ENCODE measurements at regions not wholly inside any gene's neighbourhood (a gene's known extent, or its start where the extent isn't known, plus 50 kb on each side); places are given as distances from the start of the nearest gene placed in this dataset.

DNA sequence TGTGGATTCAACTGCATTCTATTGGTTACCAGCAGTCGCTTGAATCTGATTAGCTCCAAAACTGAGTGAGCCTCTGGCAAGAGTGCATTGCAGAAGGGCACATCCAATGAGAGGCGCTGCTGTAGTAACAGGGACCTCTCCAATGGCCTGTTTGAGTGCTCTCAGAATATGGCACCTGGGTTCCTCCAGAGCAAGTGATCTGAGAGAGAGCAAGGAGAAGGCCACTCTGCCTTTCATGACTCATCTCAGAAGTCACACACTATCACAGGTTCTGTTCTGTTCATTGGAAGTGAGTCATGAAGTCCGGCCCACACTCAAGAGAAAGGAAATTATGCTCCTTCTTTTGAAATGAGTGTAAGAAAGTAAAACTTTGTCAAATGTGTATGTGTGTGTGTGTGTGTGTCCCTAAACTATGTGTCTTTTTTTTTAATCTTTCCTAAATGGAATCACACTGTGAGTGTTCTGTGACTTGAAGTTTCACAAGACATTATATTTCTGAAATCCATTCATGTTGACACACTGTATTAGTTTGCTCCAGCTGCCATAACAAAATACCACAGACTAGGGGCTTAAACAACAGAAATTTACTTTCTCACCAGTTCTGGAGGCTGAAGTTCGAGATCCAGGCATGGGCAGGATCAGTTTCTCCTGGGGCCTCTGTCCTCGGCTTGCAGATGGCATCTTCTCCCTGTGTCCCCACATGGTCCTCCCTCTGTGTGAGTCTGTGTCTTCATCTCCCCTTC, 138.3 kb upstream of the CDYL start (continued):
- TF ChIP-seq, protein P1, sequence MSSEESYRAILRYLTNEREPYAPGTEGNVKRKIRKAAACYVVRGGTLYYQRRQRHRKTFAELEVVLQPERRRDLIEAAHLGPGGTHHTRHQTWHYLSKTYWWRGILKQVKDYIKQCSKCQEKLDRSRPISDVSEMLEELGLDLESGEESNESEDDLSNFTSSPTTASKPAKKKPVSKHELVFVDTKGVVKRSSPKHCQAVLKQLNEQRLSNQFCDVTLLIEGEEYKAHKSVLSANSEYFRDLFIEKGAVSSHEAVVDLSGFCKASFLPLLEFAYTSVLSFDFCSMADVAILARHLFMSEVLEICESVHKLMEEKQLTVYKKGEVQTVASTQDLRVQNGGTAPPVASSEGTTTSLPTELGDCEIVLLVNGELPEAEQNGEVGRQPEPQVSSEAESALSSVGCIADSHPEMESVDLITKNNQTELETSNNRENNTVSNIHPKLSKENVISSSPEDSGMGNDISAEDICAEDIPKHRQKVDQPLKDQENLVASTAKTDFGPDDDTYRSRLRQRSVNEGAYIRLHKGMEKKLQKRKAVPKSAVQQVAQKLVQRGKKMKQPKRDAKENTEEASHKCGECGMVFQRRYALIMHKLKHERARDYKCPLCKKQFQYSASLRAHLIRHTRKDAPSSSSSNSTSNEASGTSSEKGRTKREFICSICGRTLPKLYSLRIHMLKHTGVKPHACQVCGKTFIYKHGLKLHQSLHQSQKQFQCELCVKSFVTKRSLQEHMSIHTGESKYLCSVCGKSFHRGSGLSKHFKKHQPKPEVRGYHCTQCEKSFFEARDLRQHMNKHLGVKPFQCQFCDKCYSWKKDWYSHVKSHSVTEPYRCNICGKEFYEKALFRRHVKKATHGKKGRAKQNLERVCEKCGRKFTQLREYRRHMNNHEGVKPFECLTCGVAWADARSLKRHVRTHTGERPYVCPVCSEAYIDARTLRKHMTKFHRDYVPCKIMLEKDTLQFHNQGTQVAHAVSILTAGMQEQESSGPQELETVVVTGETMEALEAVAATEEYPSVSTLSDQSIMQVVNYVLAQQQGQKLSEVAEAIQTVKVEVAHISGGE (CRISPR knock-in tag; IDR thresholded peaks at IDR 0.05) = 0 out of 6 replicates have a peak, but pooled peaks of 1 of the 3 experiments have one; percentile 25
- TF ChIP-seq GATA2 (CRISPR knock-in tag; IDR thresholded peaks at IDR 0.05) (no peak), DACH1 (IDR thresholded peaks at IDR 0.05; ENCODE audit: partially characterized antibody) (no peak), RBM39 (optimal IDR thresholded peaks at IDR 0.05; ENCODE audit: low read depth, low read length) (no peak), JUNB (CRISPR knock-in tag; conservative IDR thresholded peaks at IDR 0.05) (peak; percentile 74; the same call in 1 of the 2 replicates), ZNF668 (CRISPR knock-in tag; IDR thresholded peaks at IDR 0.05) (no peak), SP2 (IDR thresholded peaks at IDR 0.05; ENCODE audit: extremely low read depth, low read depth, low read length, poor library complexity, severe bottlenecking) (no peak), JUN (IDR thresholded peaks at IDR 0.05; ENCODE audit: borderline replicate concordance, low read depth, low read length) (peak; percentile 94), JUN (CRISPR knock-in tag; IDR thresholded peaks at IDR 0.05; ENCODE audit: borderline replicate concordance) (no peak), FOSL1 (tag; conservative IDR thresholded peaks at IDR 0.05) (peak; percentile 99), C11orf30 (IDR thresholded peaks at IDR 0.05; ENCODE audit: low read depth) (no peak), KLF10 (CRISPR knock-in tag; IDR thresholded peaks at IDR 0.05) (no peak), SMARCE1 (IDR thresholded peaks at IDR 0.05) (peak; percentile 65; the same call in 1 of the 2 replicates), SMC3 (conservative IDR thresholded peaks at IDR 0.05; ENCODE audit: insufficient read depth, low read depth, low read length) (no peak)
- TF ChIP-seq, protein P2, sequence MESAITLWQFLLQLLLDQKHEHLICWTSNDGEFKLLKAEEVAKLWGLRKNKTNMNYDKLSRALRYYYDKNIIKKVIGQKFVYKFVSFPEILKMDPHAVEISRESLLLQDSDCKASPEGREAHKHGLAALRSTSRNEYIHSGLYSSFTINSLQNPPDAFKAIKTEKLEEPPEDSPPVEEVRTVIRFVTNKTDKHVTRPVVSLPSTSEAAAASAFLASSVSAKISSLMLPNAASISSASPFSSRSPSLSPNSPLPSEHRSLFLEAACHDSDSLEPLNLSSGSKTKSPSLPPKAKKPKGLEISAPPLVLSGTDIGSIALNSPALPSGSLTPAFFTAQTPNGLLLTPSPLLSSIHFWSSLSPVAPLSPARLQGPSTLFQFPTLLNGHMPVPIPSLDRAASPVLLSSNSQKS (CRISPR knock-in tag; IDR thresholded peaks at IDR 0.05) = no peak
- TF ChIP-seq, protein P3, sequence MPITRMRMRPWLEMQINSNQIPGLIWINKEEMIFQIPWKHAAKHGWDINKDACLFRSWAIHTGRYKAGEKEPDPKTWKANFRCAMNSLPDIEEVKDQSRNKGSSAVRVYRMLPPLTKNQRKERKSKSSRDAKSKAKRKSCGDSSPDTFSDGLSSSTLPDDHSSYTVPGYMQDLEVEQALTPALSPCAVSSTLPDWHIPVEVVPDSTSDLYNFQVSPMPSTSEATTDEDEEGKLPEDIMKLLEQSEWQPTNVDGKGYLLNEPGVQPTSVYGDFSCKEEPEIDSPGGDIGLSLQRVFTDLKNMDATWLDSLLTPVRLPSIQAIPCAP (CRISPR knock-in tag; IDR thresholded peaks at IDR 0.05; ENCODE audit: borderline replicate concordance) = no peak
- TF ChIP-seq, protein P4, sequence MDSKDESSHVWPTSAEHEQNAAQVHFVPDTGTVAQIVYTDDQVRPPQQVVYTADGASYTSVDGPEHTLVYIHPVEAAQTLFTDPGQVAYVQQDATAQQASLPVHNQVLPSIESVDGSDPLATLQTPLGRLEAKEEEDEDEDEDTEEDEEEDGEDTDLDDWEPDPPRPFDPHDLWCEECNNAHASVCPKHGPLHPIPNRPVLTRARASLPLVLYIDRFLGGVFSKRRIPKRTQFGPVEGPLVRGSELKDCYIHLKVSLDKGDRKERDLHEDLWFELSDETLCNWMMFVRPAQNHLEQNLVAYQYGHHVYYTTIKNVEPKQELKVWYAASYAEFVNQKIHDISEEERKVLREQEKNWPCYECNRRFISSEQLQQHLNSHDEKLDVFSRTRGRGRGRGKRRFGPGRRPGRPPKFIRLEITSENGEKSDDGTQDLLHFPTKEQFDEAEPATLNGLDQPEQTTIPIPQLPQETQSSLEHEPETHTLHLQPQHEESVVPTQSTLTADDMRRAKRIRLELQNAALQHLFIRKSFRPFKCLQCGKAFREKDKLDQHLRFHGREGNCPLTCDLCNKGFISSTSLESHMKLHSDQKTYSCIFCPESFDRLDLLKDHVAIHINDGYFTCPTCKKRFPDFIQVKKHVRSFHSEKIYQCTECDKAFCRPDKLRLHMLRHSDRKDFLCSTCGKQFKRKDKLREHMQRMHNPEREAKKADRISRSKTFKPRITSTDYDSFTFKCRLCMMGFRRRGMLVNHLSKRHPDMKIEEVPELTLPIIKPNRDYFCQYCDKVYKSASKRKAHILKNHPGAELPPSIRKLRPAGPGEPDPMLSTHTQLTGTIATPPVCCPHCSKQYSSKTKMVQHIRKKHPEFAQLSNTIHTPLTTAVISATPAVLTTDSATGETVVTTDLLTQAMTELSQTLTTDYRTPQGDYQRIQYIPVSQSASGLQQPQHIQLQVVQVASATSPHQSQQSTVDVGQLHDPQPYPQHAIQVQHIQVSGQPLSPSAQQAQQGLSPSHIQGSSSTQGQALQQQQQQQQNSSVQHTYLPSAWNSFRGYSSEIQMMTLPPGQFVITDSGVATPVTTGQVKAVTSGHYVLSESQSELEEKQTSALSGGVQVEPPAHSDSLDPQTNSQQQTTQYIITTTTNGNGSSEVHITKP (IDR thresholded peaks at IDR 0.05; ENCODE audit: partially characterized antibody) = peak; percentile 44

All from K562 (cell line).